Stimulated activated naive CD8-positive, alpha-beta T cell treated with anti-CD3 and anti-CD28 coated beads, Interleukin-15, Interleukin-2, amounts not matched to agents 100 U/mL and 50 U/mL, for 24 hours (primary cell): ENCODE measurements at regions not wholly inside any gene's neighbourhood (a gene's known extent, or its start where the extent isn't known, plus 50 kb on each side); places are given as distances from the start of the nearest gene placed in this dataset.

Experiments used
- ATAC-seq: fragments of 150-1000 bp; cut with Tn5 transposase; one replicate; pipeline ENCODE4 v1.10.0; 2021
- DNase-seq: peaks from one replicate; pipeline ENCODE4 v3.0.0; 2021

GRCh38 chrX:97766501-97767095, 882.9 kb downstream of the RPA4 start:
- no peak for ATAC-seq
- DNase-seq, result no peak

- ATAC-seq, result no peak
- no peak for DNase-seq
Measured at GRCh38 chrX:97787311-97787710, 903.6 kb downstream of the RPA4 start.

GRCh38 chrX:97787849-97788248, 904.1 kb downstream of the RPA4 start:
- DNase-seq (no peak), ATAC-seq (no peak)

GRCh38 chrX:97790850-97791249, 907.1 kb downstream of the RPA4 start:
- ATAC-seq, result no peak
- no peak for DNase-seq

- DNase-seq (no peak), ATAC-seq (no peak)
Measured at GRCh38 chrX:97797076-97797475, 913.4 kb downstream of the RPA4 start.

- DNase-seq (no peak), ATAC-seq (no peak)
Measured at GRCh38 chrX:97806238-97806637, 922.5 kb downstream of the RPA4 start.

GRCh38 chrX:97806946-97807345, 923.2 kb downstream of the RPA4 start:
- DNase-seq, result no peak
- no peak for ATAC-seq

- ATAC-seq (no peak), DNase-seq (no peak)
Measured at GRCh38 chrX:97820170-97820569, 936.5 kb downstream of the RPA4 start.

- ATAC-seq (no peak), DNase-seq (no peak)
Measured at GRCh38 chrX:97828471-97828870, 944.8 kb downstream of the RPA4 start.

- ATAC-seq (no peak), DNase-seq (no peak)
Measured at GRCh38 chrX:97835969-97836368, 952.3 kb downstream of the RPA4 start.

GRCh38 chrX:97841544-97842179, 958.0 kb downstream of the RPA4 start:
- ATAC-seq (no peak), DNase-seq (no peak)

GRCh38 chrX:97842468-97843199, 958.9 kb downstream of the RPA4 start:
- DNase-seq (no peak), ATAC-seq (no peak)

GRCh38 chrX:97843200-97843811, 959.6 kb downstream of the RPA4 start:
- DNase-seq (no peak), ATAC-seq (no peak)

GRCh38 chrX:97844161-97844560, 960.5 kb downstream of the RPA4 start:
- DNase-seq (no peak), ATAC-seq (no peak)

GRCh38 chrX:97844943-97845342, 961.2 kb downstream of the RPA4 start:
- no peak for DNase-seq
- no peak for ATAC-seq

GRCh38 chrX:97845451-97845850, 961.7 kb downstream of the RPA4 start:
- ATAC-seq, result no peak

GRCh38 chrX:97846228-97846627, 962.5 kb downstream of the RPA4 start:
- ATAC-seq (no peak), DNase-seq (no peak)

More at GRCh38 chrX:97845451-97845850, 961.7 kb downstream of the RPA4 start:
- DNase-seq, result no peak

- DNase-seq (no peak), ATAC-seq (no peak)
Measured at GRCh38 chrX:97846718-97847237, 963.1 kb downstream of the RPA4 start.

- ATAC-seq, result no peak
Measured at GRCh38 chrX:97847885-97848679, 964.4 kb downstream of the RPA4 start.

GRCh38 chrX:97849951-97850350, 966.2 kb downstream of the RPA4 start:
- DNase-seq (no peak), ATAC-seq (no peak)

More at GRCh38 chrX:97847885-97848679, 964.4 kb downstream of the RPA4 start:
- no peak for DNase-seq

- no peak for ATAC-seq
- DNase-seq, result no peak
Measured at GRCh38 chrX:97850911-97851310, 967.2 kb downstream of the RPA4 start.

GRCh38 chrX:97854086-97854485, 970.4 kb downstream of the RPA4 start:
- ATAC-seq, result no peak
- no peak for DNase-seq
